MM.1S (cell line): ENCODE measurements at regions not wholly inside any gene's neighbourhood (a gene's known extent, or its start where the extent isn't known, plus 50 kb on each side); places are given as distances from the start of the nearest gene placed in this dataset.

Source experiments
- DNase-seq: peaks from one replicate; pipeline ENCODE4 v3.0.0-alpha.2; 2015
- H2AFZ ChIP-seq: fragments of 300-600 bp; sonication (generic); 2 replicates; pipeline ENCODE4 v1.6.0; 2016; ENCODE audit warnings: antibody characterized with exemption, low read length
- H3F3A ChIP-seq: fragments of 300-600 bp; sonication (generic); 2 replicates; pipeline ENCODE4 v1.6.1; 2016; ENCODE audit warnings: mild to moderate bottlenecking, antibody characterized with exemption, low read length, moderate library complexity, mixed read lengths; ENCODE audit not compliant: insufficient read depth
- H3K27ac ChIP-seq: fragments of 300-600 bp; sonication (generic); 2 replicates; pipeline ENCODE4 v1.5.1; 2016; ENCODE audit warnings: mild to moderate bottlenecking, low read length
- H3K27me3 ChIP-seq: fragments of 300-600 bp; sonication (generic); replicated peaks from 2 replicates; pipeline ENCODE4 v1.6.0; 2016; ENCODE audit warnings: low read length; ENCODE audit not compliant: insufficient read depth
- H3K36me3 ChIP-seq: fragments of 300-600 bp; sonication (generic); replicated peaks from 2 replicates; pipeline ENCODE4 v1.6.1; 2016; ENCODE audit warnings: mild to moderate bottlenecking, low read length, mixed read lengths; ENCODE audit not compliant: insufficient read depth
- H3K4me1 ChIP-seq: fragments of 300-600 bp; sonication (generic); 2 replicates; pipeline ENCODE4 v1.6.1; 2016; ENCODE audit warnings: low read length, mixed read lengths
- H3K4me2 ChIP-seq: fragments of 300-600 bp; sonication (generic); 2 replicates; pipeline ENCODE4 v1.6.0; 2016; ENCODE audit warnings: low read depth, low read length
- H3K4me3 ChIP-seq: fragments of 300-600 bp; sonication (generic); 2 replicates; pipeline ENCODE4 v1.5.1; 2016; ENCODE audit warnings: low read length, mixed read lengths
- H3K79me2 ChIP-seq: fragments of 300-600 bp; sonication (generic); 2 replicates; pipeline ENCODE4 v1.6.1; 2016; ENCODE audit warnings: mixed run types, low read length, mixed read lengths
- H3K9ac ChIP-seq: fragments of 300-600 bp; sonication (generic); 2 replicates; pipeline ENCODE4 v1.6.1; 2016; ENCODE audit warnings: low read length, mixed read lengths
- H3K9me2 ChIP-seq: fragments of 300-600 bp; sonication (generic); replicated peaks from 2 replicates; pipeline ENCODE4 v1.6.1; 2016; ENCODE audit warnings: mild to moderate bottlenecking, low read length, mixed read lengths; ENCODE audit not compliant: insufficient read depth
- H3K9me3 ChIP-seq: fragments of 300-600 bp; sonication (generic); replicated peaks from 2 replicates; pipeline ENCODE4 v1.6.1; 2016; ENCODE audit warnings: mild to moderate bottlenecking, low read length, mixed read lengths; ENCODE audit not compliant: insufficient read depth
- H4K20me1 ChIP-seq: fragments of 300-600 bp; sonication (generic); 2 replicates; pipeline ENCODE4 v1.6.1; 2016; ENCODE audit warnings: mild to moderate bottlenecking, low read length, moderate library complexity, mixed read lengths; ENCODE audit not compliant: insufficient read depth
- EZH2 ChIP-seq: fragments of 300-600 bp; sonication (generic); optimal IDR thresholded peaks from 2 replicates; pipeline ENCODE3; 2017; ENCODE audit warnings: low read depth, mild to moderate bottlenecking, antibody characterized with exemption, low read length, mixed read lengths
- EZH2phosphoT487 ChIP-seq: fragments of 300-600 bp; sonication (generic); IDR thresholded peaks from 2 replicates; pipeline ENCODE4 v1.6.1; 2018; ENCODE audit warnings: antibody characterized with exemption, low read length
- TF ChIP-seq, protein P1 (sequence below): fragments of 300-600 bp; sonication (generic); IDR thresholded peaks from 2 replicates; pipeline ENCODE4 v1.5.1; 2016; ENCODE audit warnings: antibody characterized with exemption, low read length, mixed read lengths

GRCh38 chr5:174850565-174851169 lies 126.3 kb downstream of the MSX2 start:
- no peak for DNase-seq
- Histone ChIP-seq H3K4me3 (no peak overlapping the region), H3K4me1 (no peaks in the 10 kb centered on the region), H3K4me2 (no peak overlapping the region), H3K36me3 (no peaks in the 10 kb centered on the region), H2AFZ (no peak overlapping the region), H3K27me3 (no peaks in the 10 kb centered on the region), H3K9ac (no peak overlapping the region), H3K9me2 (no peaks in the 10 kb centered on the region), H3K9me3 (no peaks in the 10 kb centered on the region), H3K79me2 (no peaks in the 10 kb centered on the region), H3K27ac (no peak overlapping the region), H4K20me1 (no peaks in the 10 kb centered on the region), H3F3A (no peaks in the 10 kb centered on the region)
- TF ChIP-seq, protein P1, sequence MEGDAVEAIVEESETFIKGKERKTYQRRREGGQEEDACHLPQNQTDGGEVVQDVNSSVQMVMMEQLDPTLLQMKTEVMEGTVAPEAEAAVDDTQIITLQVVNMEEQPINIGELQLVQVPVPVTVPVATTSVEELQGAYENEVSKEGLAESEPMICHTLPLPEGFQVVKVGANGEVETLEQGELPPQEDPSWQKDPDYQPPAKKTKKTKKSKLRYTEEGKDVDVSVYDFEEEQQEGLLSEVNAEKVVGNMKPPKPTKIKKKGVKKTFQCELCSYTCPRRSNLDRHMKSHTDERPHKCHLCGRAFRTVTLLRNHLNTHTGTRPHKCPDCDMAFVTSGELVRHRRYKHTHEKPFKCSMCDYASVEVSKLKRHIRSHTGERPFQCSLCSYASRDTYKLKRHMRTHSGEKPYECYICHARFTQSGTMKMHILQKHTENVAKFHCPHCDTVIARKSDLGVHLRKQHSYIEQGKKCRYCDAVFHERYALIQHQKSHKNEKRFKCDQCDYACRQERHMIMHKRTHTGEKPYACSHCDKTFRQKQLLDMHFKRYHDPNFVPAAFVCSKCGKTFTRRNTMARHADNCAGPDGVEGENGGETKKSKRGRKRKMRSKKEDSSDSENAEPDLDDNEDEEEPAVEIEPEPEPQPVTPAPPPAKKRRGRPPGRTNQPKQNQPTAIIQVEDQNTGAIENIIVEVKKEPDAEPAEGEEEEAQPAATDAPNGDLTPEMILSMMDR = no peak
- TF ChIP-seq EZH2phosphoT487 = no peak
- TF ChIP-seq EZH2 = no peak

DNA sequence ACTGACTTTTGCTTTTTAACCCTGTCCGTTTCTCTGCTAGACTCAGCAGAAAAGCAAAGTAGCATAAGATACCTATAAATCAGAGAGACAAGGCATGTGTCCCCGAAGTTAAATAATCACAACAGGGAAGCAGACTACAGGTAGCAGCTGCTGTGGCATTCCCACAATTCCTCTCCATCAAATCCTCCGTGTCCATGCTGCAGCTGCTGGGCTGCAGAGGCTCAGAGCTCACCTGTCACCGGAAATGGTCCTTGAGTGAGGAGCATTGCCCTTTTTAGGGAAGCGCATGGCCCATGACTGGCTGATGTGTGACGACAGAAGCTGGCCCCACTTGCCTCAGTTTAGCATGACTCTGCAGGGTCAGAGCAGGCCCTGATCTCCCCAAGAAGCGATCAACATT lies 125.0 kb downstream of the MSX2 start:
- no peak overlapping the region for H3K9ac ChIP-seq
- H3K4me1 ChIP-seq = no peaks in the 10 kb centered on the region
- no peak overlapping the region for H3K27ac ChIP-seq
- H3K4me3 ChIP-seq = no peak overlapping the region
- DNase-seq = no peak
- H2AFZ ChIP-seq = no peak overlapping the region
- H3F3A ChIP-seq = no peaks in the 10 kb centered on the region
- TF ChIP-seq EZH2 = no peak
- TF ChIP-seq, protein P1 = no peak
- TF ChIP-seq EZH2phosphoT487 = no peak
- no peaks in the 10 kb centered on the region for H3K9me2 ChIP-seq
- H3K36me3 ChIP-seq = no peaks in the 10 kb centered on the region
- no peaks in the 10 kb centered on the region for H3K79me2 ChIP-seq
- H3K4me2 ChIP-seq = no peak overlapping the region
- H3K27me3 ChIP-seq = no peaks in the 10 kb centered on the region
- no peaks in the 10 kb centered on the region for H3K9me3 ChIP-seq
- H4K20me1 ChIP-seq = no peaks in the 10 kb centered on the region

DNA sequence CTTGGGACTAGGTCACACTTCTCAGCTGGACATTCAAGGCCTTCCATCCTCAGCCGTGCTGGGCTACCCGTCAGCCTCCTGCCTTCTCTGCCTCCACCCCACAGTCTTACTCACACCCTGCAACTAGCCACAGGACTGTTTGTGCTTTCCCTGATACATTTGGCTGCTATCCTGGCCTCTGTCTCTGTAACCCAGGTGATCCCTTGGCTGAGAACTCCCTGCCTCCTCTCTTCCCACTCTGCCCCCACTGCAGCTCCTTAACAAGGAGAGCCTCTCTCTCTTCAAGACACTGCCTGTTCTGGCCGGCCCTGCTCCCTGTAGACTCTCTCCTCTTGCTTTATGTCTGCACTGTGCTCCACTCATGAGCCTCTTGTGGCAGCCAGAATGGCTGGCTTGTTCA lies 120.6 kb downstream of the MSX2 start:
- no peaks in the 10 kb centered on the region for H3K27me3 ChIP-seq
- no peak for DNase-seq
- H3K9me3 ChIP-seq = no peaks in the 10 kb centered on the region
- no peak overlapping the region for H2AFZ ChIP-seq
- H3K9ac ChIP-seq = no peak overlapping the region
- H3K27ac ChIP-seq = no peak overlapping the region
- no peaks in the 10 kb centered on the region for H3K9me2 ChIP-seq
- H3K4me3 ChIP-seq = no peak overlapping the region
- TF ChIP-seq EZH2 = no peak
- TF ChIP-seq, protein P1 = no peak
- TF ChIP-seq EZH2phosphoT487 = no peak
- no peak overlapping the region for H3K4me2 ChIP-seq
- no peaks in the 10 kb centered on the region for H4K20me1 ChIP-seq
- no peaks in the 10 kb centered on the region for H3K36me3 ChIP-seq
- H3K79me2 ChIP-seq = no peaks in the 10 kb centered on the region
- no peaks in the 10 kb centered on the region for H3K4me1 ChIP-seq
- H3F3A ChIP-seq = no peaks in the 10 kb centered on the region
